ENCODE measurements at regions not wholly inside any gene's neighbourhood (a gene's known extent, or its start where the extent isn't known, plus 50 kb on each side); places are given as distances from the start of the nearest gene placed in this dataset.

DNA sequence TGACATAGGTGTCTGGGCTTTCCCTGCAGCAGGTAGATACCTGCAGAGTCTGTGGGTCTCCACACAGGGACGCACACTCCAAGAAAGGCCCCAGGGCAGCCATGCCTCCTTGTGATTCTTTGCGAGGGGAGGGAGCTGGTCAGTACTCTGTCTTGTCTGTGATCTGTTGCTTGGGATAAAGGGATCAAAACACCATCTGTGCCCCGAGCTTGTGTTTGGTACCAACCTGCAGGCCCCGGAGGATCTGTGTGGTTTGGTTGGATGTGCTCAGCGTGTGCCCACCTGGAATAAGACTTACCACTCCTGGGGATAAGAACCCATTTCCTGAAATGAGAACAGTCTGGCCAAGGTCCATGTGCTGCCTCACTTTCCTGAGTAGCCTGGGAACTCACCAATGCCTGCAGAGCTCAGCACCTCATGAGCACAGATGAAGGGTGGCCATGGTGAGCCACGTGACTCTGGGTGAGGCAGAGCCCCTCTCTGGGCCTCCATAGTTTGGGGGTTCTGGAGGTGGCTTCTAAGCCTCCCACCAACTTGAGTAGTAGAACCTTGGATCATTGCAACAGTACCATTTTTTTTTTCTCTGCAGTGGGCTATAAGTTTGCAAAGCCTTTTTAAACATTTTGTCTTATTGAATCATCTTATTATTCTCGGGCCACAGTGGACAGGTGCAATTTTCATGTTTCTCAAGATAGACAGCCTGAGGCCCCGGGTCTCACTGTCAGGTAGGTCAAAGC lies 134.8 kb downstream of the DDX1 start:
- Mint-ChIP-seq H3K9me3 (peaks cover 3% of the 10 kb centered on the region), H3K4me3 (no peak overlapping the region), H3K4me1 (ENCODE audit: unreplicated experiment) (peaks cover 50% of the 10 kb centered on the region), H3K36me3 (no peaks in the 10 kb centered on the region), H3K27ac (no peak overlapping the region), H3K27me3 (no peaks in the 10 kb centered on the region)
- DNase-seq (ENCODE audit: extremely low spot score, unreplicated experiment) = no peak
- TF ChIP-seq, protein P1, sequence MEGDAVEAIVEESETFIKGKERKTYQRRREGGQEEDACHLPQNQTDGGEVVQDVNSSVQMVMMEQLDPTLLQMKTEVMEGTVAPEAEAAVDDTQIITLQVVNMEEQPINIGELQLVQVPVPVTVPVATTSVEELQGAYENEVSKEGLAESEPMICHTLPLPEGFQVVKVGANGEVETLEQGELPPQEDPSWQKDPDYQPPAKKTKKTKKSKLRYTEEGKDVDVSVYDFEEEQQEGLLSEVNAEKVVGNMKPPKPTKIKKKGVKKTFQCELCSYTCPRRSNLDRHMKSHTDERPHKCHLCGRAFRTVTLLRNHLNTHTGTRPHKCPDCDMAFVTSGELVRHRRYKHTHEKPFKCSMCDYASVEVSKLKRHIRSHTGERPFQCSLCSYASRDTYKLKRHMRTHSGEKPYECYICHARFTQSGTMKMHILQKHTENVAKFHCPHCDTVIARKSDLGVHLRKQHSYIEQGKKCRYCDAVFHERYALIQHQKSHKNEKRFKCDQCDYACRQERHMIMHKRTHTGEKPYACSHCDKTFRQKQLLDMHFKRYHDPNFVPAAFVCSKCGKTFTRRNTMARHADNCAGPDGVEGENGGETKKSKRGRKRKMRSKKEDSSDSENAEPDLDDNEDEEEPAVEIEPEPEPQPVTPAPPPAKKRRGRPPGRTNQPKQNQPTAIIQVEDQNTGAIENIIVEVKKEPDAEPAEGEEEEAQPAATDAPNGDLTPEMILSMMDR (conservative IDR thresholded peaks at IDR 0.05) = no peak

DNA sequence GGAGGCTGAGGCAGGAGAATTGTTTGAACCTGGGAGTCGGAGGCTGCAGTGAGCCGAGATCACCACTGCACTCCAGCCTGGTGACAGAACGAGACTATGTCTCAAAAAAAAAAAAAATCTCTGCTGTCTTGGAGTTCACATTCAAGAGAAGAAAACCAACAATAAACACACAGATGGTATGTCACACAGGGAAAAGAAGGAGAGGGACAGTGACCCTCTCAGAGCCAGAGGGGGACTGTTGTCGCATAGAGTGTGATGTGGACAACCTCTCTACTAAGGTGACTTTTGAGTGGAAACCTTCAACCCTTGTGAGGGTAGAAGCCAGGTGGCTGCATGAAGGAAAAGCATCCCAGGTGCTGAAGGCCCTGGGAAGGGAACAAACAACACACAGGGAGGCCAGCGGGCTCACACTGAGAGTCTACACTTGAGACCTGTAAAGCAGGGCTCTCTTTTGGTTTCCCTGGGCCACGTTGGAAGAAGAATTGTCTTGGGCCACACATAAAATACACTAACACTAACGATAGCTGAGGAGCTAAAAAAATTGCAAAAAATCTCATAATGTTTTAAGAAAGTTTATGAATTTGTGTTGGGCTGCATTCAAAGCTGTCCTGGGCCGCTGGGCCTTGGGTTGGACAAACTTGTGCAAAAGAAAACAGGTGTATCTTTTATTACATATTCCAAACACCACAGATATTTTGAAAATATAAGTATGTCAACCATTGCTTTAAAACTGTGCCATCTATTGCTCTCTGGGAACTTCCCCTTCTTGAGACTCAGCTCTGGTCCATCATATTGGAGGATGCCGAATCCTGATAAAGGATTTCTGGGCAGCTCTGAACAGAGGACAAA lies 136.0 kb downstream of the DDX1 start:
- TF ChIP-seq, protein P1 (conservative IDR thresholded peaks at IDR 0.05) = no peak
- no peak overlapping the region for H3K27ac Mint-ChIP-seq
- no peaks in the 10 kb centered on the region for H3K27me3 Mint-ChIP-seq
- no peak overlapping the region for H3K4me3 Mint-ChIP-seq
- no peaks in the 10 kb centered on the region for H3K36me3 Mint-ChIP-seq
- DNase-seq (ENCODE audit: extremely low spot score, unreplicated experiment) = no peak
- peaks cover 44% of the 10 kb centered on the region for H3K4me1 Mint-ChIP-seq (ENCODE audit: unreplicated experiment)
- peaks cover 3% of the 10 kb centered on the region for H3K9me3 Mint-ChIP-seq

DNA sequence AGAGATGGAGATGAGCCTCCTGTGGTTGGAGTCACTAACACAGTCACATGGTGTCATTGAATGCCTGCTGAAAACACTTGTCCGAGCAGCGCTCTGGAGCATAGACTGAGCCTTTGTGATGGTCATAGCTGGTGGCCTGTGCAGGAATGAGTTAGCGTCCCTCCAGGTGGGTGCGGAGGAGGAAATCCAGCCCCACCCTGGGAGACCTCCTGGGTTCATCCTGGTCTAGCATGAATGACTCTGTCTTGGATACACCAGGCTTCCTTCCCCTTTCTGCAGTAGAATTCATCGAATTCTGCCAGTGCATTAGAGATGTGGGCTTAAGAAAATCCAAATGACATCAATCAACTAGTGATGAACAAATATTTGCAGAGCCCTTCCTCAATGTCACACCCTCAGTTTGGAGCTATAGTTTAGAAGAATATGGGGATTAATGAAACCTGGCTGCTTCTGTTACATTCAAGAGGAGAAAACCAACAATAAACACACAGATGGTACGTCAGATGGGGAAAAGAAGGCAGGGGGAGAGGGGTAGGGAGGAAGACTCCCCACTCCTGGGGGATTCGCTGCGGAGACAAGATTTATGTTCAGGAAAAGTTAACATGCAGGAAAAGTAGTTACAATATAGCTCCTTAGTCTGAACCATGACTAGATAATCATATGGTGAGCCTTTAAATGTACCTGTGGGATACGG lies 136.7 kb downstream of the DDX1 start:
- no peaks in the 10 kb centered on the region for H3K27me3 Mint-ChIP-seq
- H3K4me3 Mint-ChIP-seq = no peak overlapping the region
- TF ChIP-seq, protein P1 (conservative IDR thresholded peaks at IDR 0.05) = no peak
- no peak for DNase-seq (ENCODE audit: extremely low spot score, unreplicated experiment)
- H3K36me3 Mint-ChIP-seq = no peaks in the 10 kb centered on the region
- peaks cover 46% of the 10 kb centered on the region for H3K4me1 Mint-ChIP-seq (ENCODE audit: unreplicated experiment)
- H3K9me3 Mint-ChIP-seq = peaks cover 3% of the 10 kb centered on the region
- H3K27ac Mint-ChIP-seq = no peak overlapping the region

DNA sequence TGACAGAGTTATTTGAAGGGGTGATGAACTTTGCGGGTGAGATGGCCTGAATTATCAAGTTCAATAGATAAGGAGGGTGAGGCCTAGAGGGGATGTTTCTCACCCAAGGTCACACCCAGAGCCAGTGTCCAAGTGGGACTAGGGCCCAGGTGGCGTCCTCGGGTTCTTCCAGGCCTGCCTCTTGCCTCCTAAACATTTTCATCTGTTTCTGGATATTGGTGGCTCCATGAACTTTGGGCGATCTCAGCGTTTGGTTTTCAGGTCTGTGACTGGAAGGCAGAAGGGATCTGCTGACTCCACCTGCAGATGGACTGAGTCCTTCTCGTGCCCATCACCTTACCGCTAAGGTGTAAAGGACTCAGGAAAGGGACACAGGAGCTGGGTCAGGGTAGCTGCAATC lies 137.3 kb downstream of the DDX1 start:
- no peak for DNase-seq (ENCODE audit: extremely low spot score, unreplicated experiment)
- Mint-ChIP-seq H3K9me3 (no peaks in the 10 kb centered on the region), H3K4me1 (ENCODE audit: unreplicated experiment) (peaks cover 48% of the 10 kb centered on the region), H3K36me3 (no peaks in the 10 kb centered on the region), H3K27ac (no peak overlapping the region), H3K27me3 (no peaks in the 10 kb centered on the region), H3K4me3 (no peak overlapping the region)
- TF ChIP-seq, protein P1 (conservative IDR thresholded peaks at IDR 0.05) = no peak

DNA sequence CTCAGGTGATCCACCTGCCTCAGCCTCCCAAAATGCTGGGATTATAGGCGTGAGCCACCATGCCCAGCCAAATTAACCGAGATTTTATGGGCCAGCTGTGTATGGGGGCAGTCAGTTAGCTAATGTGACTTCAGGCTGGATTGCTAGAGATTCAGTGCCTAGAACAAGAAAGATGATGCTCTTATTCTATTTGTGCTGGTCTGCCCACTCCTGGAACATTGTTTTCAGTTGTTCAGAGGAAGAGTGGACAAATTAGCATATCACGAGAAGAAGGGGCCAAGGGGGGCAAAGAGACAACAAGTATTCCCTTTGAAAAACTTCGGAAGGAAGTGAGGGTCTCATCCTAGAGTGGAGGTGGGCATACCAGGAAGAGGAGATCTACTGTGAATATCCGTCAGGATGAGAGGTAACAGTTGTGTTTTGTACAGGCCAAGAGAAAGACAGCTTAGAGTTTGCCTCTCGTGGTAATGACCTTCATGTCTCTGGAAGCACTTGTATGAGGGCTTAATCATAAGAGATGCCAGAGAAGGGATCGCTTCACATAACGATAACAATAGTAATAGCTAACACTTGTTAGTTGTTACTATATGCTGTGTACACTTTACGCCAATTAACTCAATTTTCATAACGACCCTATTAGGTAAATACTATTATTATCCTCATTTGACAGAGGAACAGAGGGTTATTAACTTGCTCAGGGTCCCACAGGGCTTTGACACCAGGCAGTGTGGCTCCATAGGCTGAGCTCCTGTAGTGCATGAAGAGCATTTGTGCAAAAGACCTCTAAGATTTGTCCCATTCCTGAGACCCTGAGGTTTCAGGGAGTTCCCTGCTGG lies 138.3 kb downstream of the DDX1 start:
- H3K4me1 Mint-ChIP-seq (ENCODE audit: unreplicated experiment) = peaks cover 48% of the 10 kb centered on the region
- H3K27me3 Mint-ChIP-seq = no peaks in the 10 kb centered on the region
- no peak overlapping the region for H3K4me3 Mint-ChIP-seq
- no peaks in the 10 kb centered on the region for H3K9me3 Mint-ChIP-seq
- DNase-seq (ENCODE audit: extremely low spot score, unreplicated experiment) = no peak
- H3K36me3 Mint-ChIP-seq = no peaks in the 10 kb centered on the region
- TF ChIP-seq, protein P1 (conservative IDR thresholded peaks at IDR 0.05) = no peak
- H3K27ac Mint-ChIP-seq = no peak overlapping the region

Measured in type B pancreatic cell (in vitro differentiated cells).